ENCODE measurements at regions not wholly inside any gene's neighbourhood (a gene's known extent, or its start where the extent isn't known, plus 50 kb on each side); places are given as distances from the start of the nearest gene placed in this dataset.

GRCh38 chr13:73516731-73517130 lies 457.9 kb downstream of the KLF5 start:
- DNase-seq (ENCODE audit: low spot score) (no peak), ATAC-seq (ENCODE audit: insufficient number of reproducible peaks, low FRiP score, low read depth) (no peak)
- Histone ChIP-seq H3K9me3 (no peaks in the 10 kb centered on the region), H3K27me3 (replicated peaks; ENCODE audit: insufficient read depth) (no peaks in the 10 kb centered on the region), H3K36me3 (no peaks in the 10 kb centered on the region), H3K4me1 (ENCODE audit: control insufficient read depth in 1 of 2, low read depth in 2 of 2) (peaks cover 0 to 3% of the 10 kb centered on the region in 2 donors), H3K27ac (no peak overlapping the region), H3K4me3 (no peak overlapping the region)
- TF ChIP-seq, protein P1, sequence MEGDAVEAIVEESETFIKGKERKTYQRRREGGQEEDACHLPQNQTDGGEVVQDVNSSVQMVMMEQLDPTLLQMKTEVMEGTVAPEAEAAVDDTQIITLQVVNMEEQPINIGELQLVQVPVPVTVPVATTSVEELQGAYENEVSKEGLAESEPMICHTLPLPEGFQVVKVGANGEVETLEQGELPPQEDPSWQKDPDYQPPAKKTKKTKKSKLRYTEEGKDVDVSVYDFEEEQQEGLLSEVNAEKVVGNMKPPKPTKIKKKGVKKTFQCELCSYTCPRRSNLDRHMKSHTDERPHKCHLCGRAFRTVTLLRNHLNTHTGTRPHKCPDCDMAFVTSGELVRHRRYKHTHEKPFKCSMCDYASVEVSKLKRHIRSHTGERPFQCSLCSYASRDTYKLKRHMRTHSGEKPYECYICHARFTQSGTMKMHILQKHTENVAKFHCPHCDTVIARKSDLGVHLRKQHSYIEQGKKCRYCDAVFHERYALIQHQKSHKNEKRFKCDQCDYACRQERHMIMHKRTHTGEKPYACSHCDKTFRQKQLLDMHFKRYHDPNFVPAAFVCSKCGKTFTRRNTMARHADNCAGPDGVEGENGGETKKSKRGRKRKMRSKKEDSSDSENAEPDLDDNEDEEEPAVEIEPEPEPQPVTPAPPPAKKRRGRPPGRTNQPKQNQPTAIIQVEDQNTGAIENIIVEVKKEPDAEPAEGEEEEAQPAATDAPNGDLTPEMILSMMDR (IDR thresholded peaks at IDR 0.05), result no peak

DNA sequence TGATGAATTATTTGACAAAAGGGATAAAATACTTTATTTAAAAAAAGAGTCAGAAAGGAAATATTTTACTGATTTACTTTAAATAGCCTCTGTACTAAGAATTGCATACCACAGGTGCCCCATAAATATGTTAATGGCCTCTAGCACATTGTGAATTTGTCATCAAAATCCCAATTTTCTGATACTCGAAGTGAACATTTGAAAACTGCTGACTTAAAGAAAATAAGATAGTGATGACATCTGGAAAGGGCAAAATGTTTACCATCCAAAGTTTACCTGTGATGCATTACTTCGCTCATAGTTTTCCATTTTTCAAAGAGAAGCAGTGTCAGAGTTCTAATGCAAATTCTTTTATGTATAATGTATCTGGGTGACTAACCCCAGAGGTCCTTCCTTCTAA lies 455.4 kb downstream of the KLF5 start:
- no peak for ATAC-seq (ENCODE audit: insufficient number of reproducible peaks, low FRiP score, low read depth)
- H3K27me3 ChIP-seq (replicated peaks; ENCODE audit: insufficient read depth), result no peaks in the 10 kb centered on the region
- TF ChIP-seq, protein P1 (IDR thresholded peaks at IDR 0.05), result no peak
- no peak overlapping the region for H3K27ac ChIP-seq
- H3K9me3 ChIP-seq, result no peaks in the 10 kb centered on the region
- DNase-seq (ENCODE audit: low spot score), result no peak
- no peaks in the 10 kb centered on the region for H3K36me3 ChIP-seq
- H3K4me3 ChIP-seq, result no peak overlapping the region
- no peaks in the 10 kb centered on the region for H3K4me1 ChIP-seq (ENCODE audit: control insufficient read depth in 1 of 2, low read depth in 2 of 2)

DNA sequence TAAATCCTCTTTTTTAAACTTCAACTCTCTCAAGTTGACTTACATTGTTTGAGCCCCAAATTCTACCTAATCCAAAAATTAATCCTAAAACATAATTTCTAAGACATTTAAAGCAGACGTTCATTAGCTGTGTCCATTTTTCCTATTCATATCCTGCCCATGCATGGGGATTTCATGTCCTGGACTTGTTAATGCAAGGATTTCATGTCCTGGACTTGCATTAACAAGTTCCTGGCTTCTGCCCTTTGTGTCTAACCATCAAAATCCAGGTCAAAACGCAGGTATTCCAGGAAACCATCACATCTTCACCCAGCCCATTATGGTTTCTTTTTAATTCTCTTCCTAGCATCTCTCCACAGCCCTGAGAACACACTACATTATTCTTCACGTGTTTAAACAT lies 454.9 kb downstream of the KLF5 start:
- DNase-seq (ENCODE audit: low spot score) (no peak), ATAC-seq (ENCODE audit: insufficient number of reproducible peaks, low FRiP score, low read depth) (no peak)
- Histone ChIP-seq H3K36me3 (no peaks in the 10 kb centered on the region), H3K4me1 (ENCODE audit: control insufficient read depth in 1 of 2, low read depth in 2 of 2) (no peaks in the 10 kb centered on the region), H3K4me3 (no peak overlapping the region), H3K9me3 (no peaks in the 10 kb centered on the region), H3K27ac (no peak overlapping the region), H3K27me3 (replicated peaks; ENCODE audit: insufficient read depth) (no peaks in the 10 kb centered on the region)
- TF ChIP-seq, protein P1 (IDR thresholded peaks at IDR 0.05), result no peak

GRCh38 chr13:73508841-73509240 lies 450.0 kb downstream of the KLF5 start:
- no peak for DNase-seq (ENCODE audit: low spot score)
- H3K4me1 ChIP-seq (ENCODE audit: control insufficient read depth in 1 of 2, low read depth in 2 of 2), result no peaks in the 10 kb centered on the region
- no peak for ATAC-seq (ENCODE audit: insufficient number of reproducible peaks, low FRiP score, low read depth)

GRCh38 chr13:73505376-73505890 lies 446.6 kb downstream of the KLF5 start:
- Histone ChIP-seq H3K27ac (no peak overlapping the region), H3K27me3 (replicated peaks; ENCODE audit: insufficient read depth) (no peaks in the 10 kb centered on the region), H3K9me3 (no peaks in the 10 kb centered on the region), H3K4me1 (ENCODE audit: control insufficient read depth in 1 of 2, low read depth in 2 of 2) (no peaks in the 10 kb centered on the region), H3K4me3 (no peak overlapping the region), H3K36me3 (no peaks in the 10 kb centered on the region)
- ATAC-seq (ENCODE audit: insufficient number of reproducible peaks, low FRiP score, low read depth) (no peak), DNase-seq (ENCODE audit: low spot score) (no peak)
- TF ChIP-seq, protein P1 (IDR thresholded peaks at IDR 0.05), result no peak

More at GRCh38 chr13:73508841-73509240, 450.0 kb downstream of the KLF5 start:
- Histone ChIP-seq H3K27ac (no peak overlapping the region), H3K9me3 (no peaks in the 10 kb centered on the region), H3K27me3 (replicated peaks; ENCODE audit: insufficient read depth) (no peaks in the 10 kb centered on the region), H3K4me3 (no peak overlapping the region), H3K36me3 (no peaks in the 10 kb centered on the region)
- TF ChIP-seq, protein P1 (IDR thresholded peaks at IDR 0.05), result no peak
